HEK293 (cell line): ENCODE measurements at regions not wholly inside any gene's neighbourhood (a gene's known extent, or its start where the extent isn't known, plus 50 kb on each side); places are given as distances from the start of the nearest gene placed in this dataset.

Source experiments
- CTCF ChIA-PET: fragments of 350-600 bp; formaldehyde crosslinking; extraction: SDS; loops from one replicate; lab custom pipeline; 2021; ENCODE audit warnings: antibody characterized with exemption; lab: Yijun Ruan, JAX
- POLR2A ChIA-PET: fragments of 300-600 bp; formaldehyde crosslinking; extraction: SDS; loops from one replicate; lab custom pipeline; 2020; ENCODE audit warnings: antibody characterized with exemption, inconsistent platforms; lab: Yijun Ruan, JAX
- H3K27ac ChIP-seq: fragments of 200-500 bp; sonication (Bioruptor generic); 2 replicates; pipeline ENCODE4 v1.5.1; 2014; ENCODE audit warnings: low read depth, low read length, control low read depth, inconsistent platforms; ENCODE audit errors: extremely low read depth
- H3K36me3 ChIP-seq, 2 experiments: fragments of 200-500 bp in 1 of 2; sonication (Bioruptor generic) in 1 of 2; 1 replicate in 1 of 2; 2 replicates in 1 of 2; pipeline ENCODE4 v1.5.1; 2014 to 2017; ENCODE audit warnings: inconsistent platforms in 2 of 2, low read length in 2 of 2; ENCODE audit not compliant: control insufficient read depth in 2 of 2, insufficient read depth in 1 of 2
- H3K4me1 ChIP-seq: fragments of 200-500 bp; sonication (Bioruptor generic); 2 replicates; pipeline ENCODE4 v1.5.1; 2014; ENCODE audit warnings: mild to moderate bottlenecking, low read length, inconsistent platforms; ENCODE audit not compliant: control insufficient read depth, insufficient read depth
- H3K4me3 ChIP-seq: 2 replicates; pipeline ENCODE4 v1.5.1; 2011; ENCODE audit warnings: low read depth, mild to moderate bottlenecking, control low read depth, low read length, moderate library complexity
- H3K9me3 ChIP-seq: fragments of 200-500 bp; sonication (Bioruptor generic); 2 replicates; pipeline ENCODE4 v1.5.1; 2014; ENCODE audit warnings: low read depth, low read length, inconsistent platforms; ENCODE audit not compliant: control insufficient read depth, insufficient read depth
- BCL11B ChIP-seq: fragments of 450-650 bp; formaldehyde crosslinking; IDR thresholded peaks from 2 replicates; pipeline ENCODE4 v1.5.1; 2016; ENCODE audit warnings: low read depth, missing biosample characterization, missing genetic modification characterization
- BCL6B ChIP-seq: fragments of 450-650 bp; formaldehyde crosslinking; IDR thresholded peaks from 2 replicates; pipeline ENCODE4 v1.5.1; 2017; ENCODE audit warnings: missing biosample characterization, missing genetic modification characterization
- FEZF1 ChIP-seq: fragments of 450-650 bp; formaldehyde crosslinking; IDR thresholded peaks from 2 replicates; pipeline ENCODE4 v1.5.1; 2016; ENCODE audit warnings: missing biosample characterization, missing genetic modification characterization
- HOXC10 ChIP-seq: sonication (generic); formaldehyde crosslinking; IDR thresholded peaks from 2 replicates; pipeline ENCODE4 v1.8.1; 2023; ENCODE audit warnings: mild to moderate bottlenecking, missing genetic modification reagents
- MEIS1 ChIP-seq: sonication (generic); formaldehyde crosslinking; IDR thresholded peaks from 2 replicates; pipeline ENCODE4 v1.8.1; 2022; ENCODE audit warnings: missing genetic modification reagents, mild to moderate bottlenecking, borderline replicate concordance
- MYNN ChIP-seq: fragments of 450-650 bp; formaldehyde crosslinking; IDR thresholded peaks from 2 replicates; pipeline ENCODE4 v1.5.1; 2016; ENCODE audit warnings: missing biosample characterization, missing genetic modification characterization, borderline replicate concordance
- PRDM10 ChIP-seq: fragments of 450-650 bp; formaldehyde crosslinking; IDR thresholded peaks from 2 replicates; pipeline ENCODE4 v1.5.1; 2016; ENCODE audit warnings: missing biosample characterization, missing genetic modification characterization
- REPIN1 ChIP-seq: fragments of 450-650 bp; formaldehyde crosslinking; IDR thresholded peaks from 2 replicates; pipeline ENCODE4 v1.5.1; 2017; ENCODE audit warnings: missing biosample characterization, missing genetic modification characterization, low read depth
- ZBTB20 ChIP-seq: fragments of 450-650 bp; formaldehyde crosslinking; IDR thresholded peaks from 2 replicates; pipeline ENCODE4 v1.5.1; 2016; ENCODE audit warnings: missing biosample characterization, missing genetic modification characterization
- ZFP3 ChIP-seq: fragments of 450-650 bp; formaldehyde crosslinking; IDR thresholded peaks from 2 replicates; pipeline ENCODE4 v1.5.1; 2016; ENCODE audit warnings: low read depth, missing biosample characterization, missing genetic modification characterization
- ZIC2 ChIP-seq: fragments of 450-650 bp; formaldehyde crosslinking; IDR thresholded peaks from 2 replicates; pipeline ENCODE4 v1.5.1; 2016; ENCODE audit warnings: missing biosample characterization, missing genetic modification characterization
- ZNF112 ChIP-seq: fragments of 450-650 bp; formaldehyde crosslinking; IDR thresholded peaks from 2 replicates; pipeline ENCODE4 v1.5.0; 2017; ENCODE audit warnings: missing biosample characterization, missing genetic modification characterization
- ZNF132 ChIP-seq: fragments of 450-650 bp; formaldehyde crosslinking; IDR thresholded peaks from 2 replicates; pipeline ENCODE4 v1.5.1; 2017; ENCODE audit warnings: missing biosample characterization, missing genetic modification characterization, borderline replicate concordance
- ZNF16 ChIP-seq: fragments of 450-650 bp; formaldehyde crosslinking; IDR thresholded peaks from 2 replicates; pipeline ENCODE4 v1.5.1; 2016; ENCODE audit warnings: low read depth, missing biosample characterization, missing genetic modification characterization
- ZNF248 ChIP-seq: fragments of 450-650 bp; formaldehyde crosslinking; IDR thresholded peaks from 2 replicates; pipeline ENCODE4 v1.5.1; 2017; ENCODE audit warnings: missing biosample characterization, missing genetic modification characterization
- ZNF26 ChIP-seq: fragments of 450-650 bp; formaldehyde crosslinking; IDR thresholded peaks from 2 replicates; pipeline ENCODE4 v1.5.1; 2016; ENCODE audit warnings: missing biosample characterization, missing genetic modification characterization
- ZNF292 ChIP-seq: fragments of 450-650 bp; formaldehyde crosslinking; IDR thresholded peaks from 2 replicates; pipeline ENCODE4 v1.5.1; 2016; ENCODE audit warnings: low read depth, missing biosample characterization, missing genetic modification characterization, borderline replicate concordance
- ZNF423 ChIP-seq: fragments of 450-650 bp; formaldehyde crosslinking; IDR thresholded peaks from 2 replicates; pipeline ENCODE4 v1.5.1; 2016; ENCODE audit warnings: missing biosample characterization, missing genetic modification characterization
- ZNF548 ChIP-seq: fragments of 450-650 bp; formaldehyde crosslinking; IDR thresholded peaks from 2 replicates; pipeline ENCODE4 v1.5.1; 2016; ENCODE audit warnings: missing biosample characterization, missing genetic modification characterization
- ZNF610 ChIP-seq: fragments of 450-650 bp; formaldehyde crosslinking; IDR thresholded peaks from 2 replicates; pipeline ENCODE4 v1.5.1; 2016; ENCODE audit warnings: missing biosample characterization, missing genetic modification characterization, borderline replicate concordance
- ZNF645 ChIP-seq: fragments of 450-650 bp; formaldehyde crosslinking; IDR thresholded peaks from 2 replicates; pipeline ENCODE4; 2016; ENCODE audit warnings: missing biosample characterization, missing genetic modification characterization
- ZNF670 ChIP-seq: fragments of 450-650 bp; formaldehyde crosslinking; IDR thresholded peaks from 2 replicates; pipeline ENCODE4 v1.5.1; 2016; ENCODE audit warnings: missing biosample characterization, missing genetic modification characterization, low read depth
- ZNF704 ChIP-seq: fragments of 450-650 bp; formaldehyde crosslinking; IDR thresholded peaks from 2 replicates; pipeline ENCODE4 v1.5.1; 2016; ENCODE audit warnings: missing biosample characterization, missing genetic modification characterization
- ZNF776 ChIP-seq: fragments of 450-650 bp; formaldehyde crosslinking; IDR thresholded peaks from 2 replicates; pipeline ENCODE4 v1.5.0; 2017; ENCODE audit warnings: missing biosample characterization, missing genetic modification characterization, borderline replicate concordance
- ZNF837 ChIP-seq: fragments of 450-650 bp; formaldehyde crosslinking; IDR thresholded peaks from 2 replicates; pipeline ENCODE4 v1.5.1; 2016; ENCODE audit warnings: missing biosample characterization, missing genetic modification characterization
- ZSCAN23 ChIP-seq: fragments of 450-650 bp; formaldehyde crosslinking; IDR thresholded peaks from 2 replicates; pipeline ENCODE4 v1.5.1; 2016; ENCODE audit warnings: missing biosample characterization, missing genetic modification characterization

GRCh38 chr2:37552339-37552738 is 119.1 kb downstream of the CDC42EP3 start (continued):
- TF ChIP-seq ZNF292 (tag by site-specific recombination): no peak

- Histone ChIP-seq H3K27ac (no peak overlapping the region), H3K4me1 (no peaks in the 10 kb centered on the region), H3K4me3 (no peak overlapping the region), H3K9me3 (no peaks in the 10 kb centered on the region), H3K36me3 (no peaks in the 10 kb centered on the region)
- CTCF ChIA-PET: interaction anchor here (0.6 to 1.3 kb wide), 2 partner anchors 70 to 324 kb away, joined by 3 to 5 read pairs; no protein-coding TSS in a partner anchor
- POLR2A ChIA-PET: no interaction called here
- TF ChIP-seq ZNF548: no peak
- no peak for TF ChIP-seq ZNF292 (tag by site-specific recombination)
- no peak for TF ChIP-seq ZNF423 (tag by site-specific recombination)
- no peak for TF ChIP-seq ZNF248 (tag by site-specific recombination)
- TF ChIP-seq MYNN: no peak
- TF ChIP-seq PRDM10 (tag by site-specific recombination): no peak
- TF ChIP-seq ZNF837 (tag by site-specific recombination): no peak
- TF ChIP-seq ZNF112 (tag by site-specific recombination): no peak
- no peak for TF ChIP-seq ZNF132 (tag by site-specific recombination)
- no peak for TF ChIP-seq ZBTB20 (tag by site-specific recombination)
- no peak for TF ChIP-seq ZNF670 (tag by site-specific recombination)
- TF ChIP-seq ZNF610: no peak
- no peak for TF ChIP-seq ZSCAN23
- TF ChIP-seq ZNF26: no peak
- no peak for TF ChIP-seq BCL6B (tag by site-specific recombination)
- no peak for TF ChIP-seq ZNF776 (tag by site-specific recombination)
- TF ChIP-seq, all 188 proteins: peak for 0
Observed at GRCh38 chr2:37553411-37554154, 117.9 kb downstream of the CDC42EP3 start.

- CTCF ChIA-PET: interaction anchor here (0.6 to 1.3 kb wide), 2 partner anchors 69 to 323 kb away, joined by 3 to 5 read pairs; no protein-coding TSS in a partner anchor
- H3K27ac ChIP-seq: no peak overlapping the region
- POLR2A ChIA-PET: no interaction called here
- no peak overlapping the region for H3K4me3 ChIP-seq
- no peaks in the 10 kb centered on the region for H3K36me3 ChIP-seq
- no peaks in the 10 kb centered on the region for H3K4me1 ChIP-seq
- no peaks in the 10 kb centered on the region for H3K9me3 ChIP-seq
- TF ChIP-seq BCL11B (tag by site-specific recombination): no peak
- TF ChIP-seq FEZF1: no peak
- no peak for TF ChIP-seq REPIN1 (tag by site-specific recombination)
- no peak for TF ChIP-seq ZIC2 (tag by site-specific recombination)
- no peak for TF ChIP-seq HOXC10 (CRISPR knock-in tag)
- TF ChIP-seq ZFP3 (tag by site-specific recombination): no peak
- TF ChIP-seq ZNF132 (tag by site-specific recombination): no peak
- TF ChIP-seq ZNF704 (tag by site-specific recombination): no peak
- no peak for TF ChIP-seq ZNF645 (tag by site-specific recombination)
- TF ChIP-seq MEIS1: no peak
- no peak for TF ChIP-seq ZNF16 (tag by site-specific recombination)
Observed at GRCh38 chr2:37554155-37554510, 117.3 kb downstream of the CDC42EP3 start.
